Astrocyte (in vitro differentiated cells and primary cell): ENCODE measurements at regions not wholly inside any gene's neighbourhood (a gene's known extent, or its start where the extent isn't known, plus 50 kb on each side); places are given as distances from the start of the nearest gene placed in this dataset.

Source experiments
- CTCF ChIP-seq: IDR thresholded peaks from 2 replicates; pipeline ENCODE4 v1.5.1; 2011; ENCODE audit warnings: low read depth, mild to moderate bottlenecking, inconsistent platforms, low read length, moderate library complexity; ENCODE audit not compliant: insufficient read depth
- EZH2 ChIP-seq: IDR thresholded peaks from 2 replicates; pipeline ENCODE4 v1.6.1; 2012; ENCODE audit warnings: mild to moderate bottlenecking, low read length, inconsistent platforms; ENCODE audit not compliant: insufficient read depth

- TF ChIP-seq CTCF (no peak), EZH2 (no peak)
Observed at GRCh38 chrY:12517338-12517737, 183.7 kb upstream of the USP9Y start.
